GM12875 (cell line): ENCODE measurements at regions not wholly inside any gene's neighbourhood (a gene's known extent, or its start where the extent isn't known, plus 50 kb on each side); places are given as distances from the start of the nearest gene placed in this dataset.
A peak's percentile ranks its signal among the peaks of the same experiment; 100 is the strongest.

Experiments
- H3K4me3 ChIP-seq: one replicate; pipeline ENCODE4 v1.5.1; 2011; ENCODE audit warnings: low read depth, low read length, control low read depth
- CTCF ChIP-seq: IDR thresholded peaks from 2 replicates; pipeline ENCODE4 v1.5.1; 2011; ENCODE audit warnings: low read depth, mild to moderate bottlenecking, control low read depth, inconsistent platforms, low read length, moderate library complexity, borderline replicate concordance; ENCODE audit not compliant: insufficient read depth

- H3K4me3 ChIP-seq, result no peak overlapping the region
- no peak for TF ChIP-seq CTCF
Measured at GRCh38 chr1:34538481-34538880, 216.4 kb upstream of the GJB5 start.

GRCh38 chr1:34547046-34547674, 207.7 kb upstream of the GJB5 start:
- peak; percentile 22; the same call in 1 of the 2 replicates for TF ChIP-seq CTCF
- no peak overlapping the region for H3K4me3 ChIP-seq

GRCh38 chr1:34549199-34549598, 205.6 kb upstream of the GJB5 start:
- TF ChIP-seq CTCF, result 0 out of 2 replicates have a peak, but pooled peaks have one; percentile 21
- H3K4me3 ChIP-seq, result no peak overlapping the region

GRCh38 chr1:34578306-34578705, 176.5 kb upstream of the GJB5 start:
- H3K4me3 ChIP-seq, result no peak overlapping the region
- TF ChIP-seq CTCF, result no peak

- H3K4me3 ChIP-seq, result no peak overlapping the region
- TF ChIP-seq CTCF, result no peak
Measured at GRCh38 chr1:34582356-34582755, 172.5 kb upstream of the GJB5 start.

GRCh38 chr1:34587761-34588160, 167.1 kb upstream of the GJB5 start:
- no peak for TF ChIP-seq CTCF
- H3K4me3 ChIP-seq, result no peak overlapping the region

- TF ChIP-seq CTCF, result no peak
- H3K4me3 ChIP-seq, result no peak overlapping the region
Measured at GRCh38 chr1:34590211-34590623, 164.6 kb upstream of the GJB5 start.
